Fibroblast of lung (primary cell): ENCODE measurements at regions not wholly inside any gene's neighbourhood (a gene's known extent, or its start where the extent isn't known, plus 50 kb on each side); places are given as distances from the start of the nearest gene placed in this dataset.

ENCODE experiments used
- DNase-seq, 2 donors: peaks; one replicate each; pipeline versions ENCODE4 v3.0.0 to v3.0.0-alpha.2; 2010; ENCODE audit warnings: low read depth in 2 of 2
- H2AFZ ChIP-seq: 2 replicates; pipeline ENCODE4 v1.5.1; 2012; ENCODE audit warnings: low read length, control low read depth, inconsistent platforms
- H3K27ac ChIP-seq: 2 replicates; pipeline ENCODE4 v1.5.1; 2011; ENCODE audit warnings: low read length, control low read depth; ENCODE audit not compliant: insufficient read depth
- H3K27me3 ChIP-seq: 2 replicates; pipeline ENCODE4 v1.5.1; 2011; ENCODE audit warnings: mild to moderate bottlenecking, low read length; ENCODE audit not compliant: control insufficient read depth, insufficient read depth
- H3K36me3 ChIP-seq: 2 replicates; pipeline ENCODE4 v1.5.1; 2011; ENCODE audit warnings: low read length; ENCODE audit not compliant: control insufficient read depth, insufficient read depth
- H3K4me1 ChIP-seq: 2 replicates; pipeline ENCODE4 v1.5.1; 2011; ENCODE audit warnings: low read length; ENCODE audit not compliant: control insufficient read depth, insufficient read depth; ENCODE audit errors: extremely low read depth
- H3K4me2 ChIP-seq: 2 replicates; pipeline ENCODE4 v1.5.1; 2011; ENCODE audit warnings: low read length, control low read depth; ENCODE audit not compliant: insufficient read depth; ENCODE audit errors: extremely low read depth
- H3K4me3 ChIP-seq, 4 experiments: fragments of 200-600 bp in 1 of 4; sonication (generic) in 1 of 4; replicated peaks in 1 of 4; 2 replicates each; pipeline ENCODE4 v1.5.1; 2011 to 2016; ENCODE audit warnings: low read length in 4 of 4, low read depth in 3 of 4, mild to moderate bottlenecking in 3 of 4, control low read depth in 2 of 4, inconsistent platforms in 1 of 4, mixed read lengths in 1 of 4; ENCODE audit not compliant: insufficient read depth in 1 of 4; ENCODE audit errors: control extremely low read depth in 1 of 4
- H3K79me2 ChIP-seq: 2 replicates; pipeline ENCODE4 v1.5.1; 2012; ENCODE audit warnings: mild to moderate bottlenecking, low read length, inconsistent platforms; ENCODE audit not compliant: control insufficient read depth, insufficient read depth
- H3K9ac ChIP-seq: 2 replicates; pipeline ENCODE4 v1.5.1; 2011; ENCODE audit warnings: mild to moderate bottlenecking, low read length, control low read depth; ENCODE audit not compliant: insufficient read depth
- H3K9me3 ChIP-seq: 2 replicates; pipeline ENCODE4 v1.5.1; 2012; ENCODE audit warnings: low read depth, low read length; ENCODE audit not compliant: control insufficient read depth, insufficient read depth
- H4K20me1 ChIP-seq: 2 replicates; pipeline ENCODE4 v1.5.1; 2011; ENCODE audit warnings: low read length; ENCODE audit not compliant: control insufficient read depth, insufficient read depth; ENCODE audit errors: extremely low read depth
- EZH2 ChIP-seq: IDR thresholded peaks from 2 replicates; pipeline ENCODE4 v1.5.1; 2012; ENCODE audit warnings: low read length, control low read depth, mild to moderate bottlenecking; ENCODE audit errors: missing control alignments
- TF ChIP-seq, protein P1 (sequence below), 2 donors: IDR thresholded peaks in 1 of 2; conservative IDR thresholded peaks in 1 of 2; 1 replicate in 1 of 2; 2 replicates in 1 of 2; pipeline ENCODE4 v1.5.1; 2011 to 2012; ENCODE audit warnings: low read length in 2 of 2, control low read depth in 1 of 2, inconsistent platforms in 1 of 2, low read depth in 1 of 2, mild to moderate bottlenecking in 1 of 2

DNA sequence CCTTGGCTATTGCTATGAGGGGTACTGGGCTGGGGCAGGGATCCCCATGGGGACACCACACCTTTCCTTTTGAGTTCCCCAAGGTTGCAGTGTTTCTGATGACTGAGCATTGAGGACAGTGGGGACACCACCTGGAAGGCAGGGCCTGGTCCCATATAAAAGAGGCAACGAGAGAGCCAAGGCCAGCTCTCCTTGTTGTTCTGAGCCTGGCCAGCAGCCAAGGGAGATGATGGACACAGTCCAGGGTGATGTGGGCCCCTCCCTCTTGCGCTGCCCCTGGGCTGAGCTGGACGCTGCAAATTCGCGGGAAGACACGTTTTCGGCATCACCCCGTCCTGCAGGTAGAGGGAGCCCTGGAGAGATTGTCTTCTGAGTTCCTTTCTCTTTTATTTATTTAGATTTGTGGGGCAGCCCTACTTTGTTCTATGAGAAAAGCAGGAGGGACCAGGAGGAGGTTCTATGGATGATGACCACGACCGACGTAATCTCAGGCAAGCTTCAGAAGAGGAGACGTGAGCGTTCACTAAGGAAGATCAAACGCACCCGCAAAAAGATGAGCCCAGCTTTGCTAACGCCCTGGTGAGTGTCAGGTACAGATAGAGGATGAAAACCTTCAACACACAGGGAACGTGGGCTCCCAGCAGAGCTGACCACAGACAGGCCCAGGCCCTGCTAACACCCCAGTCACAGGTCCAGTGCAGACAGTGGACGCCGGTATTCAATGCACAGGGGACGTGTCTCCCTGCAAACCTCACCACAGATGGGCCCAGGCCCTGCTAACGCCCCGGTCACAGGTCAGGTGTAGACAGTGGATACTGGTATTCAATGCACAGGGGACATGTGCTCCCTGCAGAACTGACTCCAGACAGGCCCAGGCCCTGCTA, 97.4 kb downstream of the SHOX start:
- no peak overlapping the region for H3K27ac ChIP-seq
- no peak overlapping the region for H3K9ac ChIP-seq
- no peaks in the 10 kb centered on the region for H3K9me3 ChIP-seq
- DNase-seq = no peak
- no peaks in the 10 kb centered on the region for H3K4me1 ChIP-seq
- no peaks in the 10 kb centered on the region for H3K27me3 ChIP-seq
- H3K36me3 ChIP-seq = no peaks in the 10 kb centered on the region
- H3K4me2 ChIP-seq = no peak overlapping the region
- H4K20me1 ChIP-seq = no peaks in the 10 kb centered on the region
- no peaks in the 10 kb centered on the region for H3K79me2 ChIP-seq
- TF ChIP-seq EZH2 = no peak
- TF ChIP-seq, protein P1, sequence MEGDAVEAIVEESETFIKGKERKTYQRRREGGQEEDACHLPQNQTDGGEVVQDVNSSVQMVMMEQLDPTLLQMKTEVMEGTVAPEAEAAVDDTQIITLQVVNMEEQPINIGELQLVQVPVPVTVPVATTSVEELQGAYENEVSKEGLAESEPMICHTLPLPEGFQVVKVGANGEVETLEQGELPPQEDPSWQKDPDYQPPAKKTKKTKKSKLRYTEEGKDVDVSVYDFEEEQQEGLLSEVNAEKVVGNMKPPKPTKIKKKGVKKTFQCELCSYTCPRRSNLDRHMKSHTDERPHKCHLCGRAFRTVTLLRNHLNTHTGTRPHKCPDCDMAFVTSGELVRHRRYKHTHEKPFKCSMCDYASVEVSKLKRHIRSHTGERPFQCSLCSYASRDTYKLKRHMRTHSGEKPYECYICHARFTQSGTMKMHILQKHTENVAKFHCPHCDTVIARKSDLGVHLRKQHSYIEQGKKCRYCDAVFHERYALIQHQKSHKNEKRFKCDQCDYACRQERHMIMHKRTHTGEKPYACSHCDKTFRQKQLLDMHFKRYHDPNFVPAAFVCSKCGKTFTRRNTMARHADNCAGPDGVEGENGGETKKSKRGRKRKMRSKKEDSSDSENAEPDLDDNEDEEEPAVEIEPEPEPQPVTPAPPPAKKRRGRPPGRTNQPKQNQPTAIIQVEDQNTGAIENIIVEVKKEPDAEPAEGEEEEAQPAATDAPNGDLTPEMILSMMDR (conservative IDR thresholded peaks at IDR 0.05 in 1 of 2, IDR thresholded peaks at IDR 0.05 in 1 of 2; ENCODE audit: low read depth in 1 of 2, low read length in 2 of 2) = no peak
- no peak overlapping the region for H2AFZ ChIP-seq
- no peak overlapping the region for H3K4me3 ChIP-seq

DNA sequence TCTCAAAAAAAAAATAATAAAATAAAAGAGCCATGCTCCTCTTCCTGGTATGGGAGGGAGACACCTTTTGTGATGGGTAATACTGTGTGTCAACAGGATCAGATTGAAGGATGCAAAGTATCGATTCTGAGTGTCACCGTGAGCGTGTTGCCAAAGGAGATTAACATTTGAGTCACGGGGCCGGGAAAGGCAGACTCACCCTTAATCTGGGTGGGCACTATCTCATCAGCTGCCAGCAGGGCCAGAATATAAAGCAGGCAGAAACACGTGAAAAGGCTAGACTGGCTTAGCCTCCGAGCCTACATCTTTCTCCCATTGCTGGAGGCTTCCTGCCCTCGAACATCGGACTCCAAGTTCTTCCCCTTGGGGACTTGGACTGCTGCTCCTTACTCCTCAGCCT, 95.4 kb downstream of the SHOX start:
- no peak for DNase-seq

DNA sequence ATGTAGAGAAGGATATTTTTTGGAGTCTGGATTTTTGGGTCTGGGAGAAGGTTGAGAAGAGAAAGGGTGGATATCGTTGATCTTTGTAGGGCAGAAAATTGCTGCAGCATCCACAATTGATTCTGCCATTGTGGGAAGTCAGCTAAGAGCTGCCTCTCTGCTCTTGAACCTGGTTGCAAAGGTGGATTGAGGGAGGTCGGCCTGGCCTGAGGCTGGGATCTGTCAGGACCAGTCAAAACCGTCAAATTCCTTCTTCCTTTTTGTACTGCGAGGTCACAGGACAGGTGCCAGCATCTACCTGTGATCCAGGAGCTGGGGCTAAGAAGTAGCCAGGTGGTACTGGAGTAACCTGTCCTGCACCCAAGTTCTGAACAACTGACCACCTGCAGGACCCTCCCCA, 93.7 kb downstream of the SHOX start:
- Histone ChIP-seq H3K79me2 (no peaks in the 10 kb centered on the region), H3K4me1 (no peaks in the 10 kb centered on the region), H3K27ac (no peak overlapping the region), H3K9me3 (no peaks in the 10 kb centered on the region), H3K4me3 (no peak overlapping the region), H3K4me2 (no peak overlapping the region), H3K9ac (no peak overlapping the region), H4K20me1 (no peaks in the 10 kb centered on the region), H3K27me3 (no peaks in the 10 kb centered on the region), H3K36me3 (no peaks in the 10 kb centered on the region), H2AFZ (no peak overlapping the region)
- TF ChIP-seq, protein P1 (conservative IDR thresholded peaks at IDR 0.05 in 1 of 2, IDR thresholded peaks at IDR 0.05 in 1 of 2; ENCODE audit: low read depth in 1 of 2, low read length in 2 of 2) = no peak
- no peak for TF ChIP-seq EZH2
- DNase-seq = no peak

More for the DNA sequence above, 95.4 kb downstream of the SHOX start:
- no peak overlapping the region for H3K9ac ChIP-seq
- no peak overlapping the region for H2AFZ ChIP-seq
- H3K4me3 ChIP-seq = no peak overlapping the region
- no peaks in the 10 kb centered on the region for H3K4me1 ChIP-seq
- no peaks in the 10 kb centered on the region for H4K20me1 ChIP-seq
- no peaks in the 10 kb centered on the region for H3K27me3 ChIP-seq
- TF ChIP-seq, protein P1 (conservative IDR thresholded peaks at IDR 0.05 in 1 of 2, IDR thresholded peaks at IDR 0.05 in 1 of 2; ENCODE audit: low read depth in 1 of 2, low read length in 2 of 2) = no peak
- TF ChIP-seq EZH2 = no peak
- H3K79me2 ChIP-seq = no peaks in the 10 kb centered on the region
- H3K4me2 ChIP-seq = no peak overlapping the region
- H3K9me3 ChIP-seq = no peaks in the 10 kb centered on the region
- no peaks in the 10 kb centered on the region for H3K36me3 ChIP-seq
- no peak overlapping the region for H3K27ac ChIP-seq
